OCI-LY3 (cell line): ENCODE measurements at regions not wholly inside any gene's neighbourhood (a gene's known extent, or its start where the extent isn't known, plus 50 kb on each side); places are given as distances from the start of the nearest gene placed in this dataset.

Source experiments
- H2AFZ ChIP-seq: fragments of 200-600, 300-600 bp; shearing (Covaris generic); 2 replicates; pipeline ENCODE4 v1.6.0; 2014; ENCODE audit warnings: antibody characterized with exemption, low read depth, low read length
- H3K27ac ChIP-seq: fragments of 200-600, 300-600 bp; sonication (generic); 2 replicates; pipeline ENCODE4 v1.5.1; 2014; ENCODE audit warnings: mild to moderate bottlenecking, low read length, moderate library complexity, mixed read lengths
- H3K27me3 ChIP-seq: fragments of 200-600, 300-600 bp; sonication (generic); 2 replicates; pipeline ENCODE4 v1.6.1; 2014; ENCODE audit warnings: low read depth, low read length, mixed read lengths
- H3K36me3 ChIP-seq: fragments of 200-600, 300-600 bp; sonication (generic); replicated peaks from 2 replicates; pipeline ENCODE3; 2014; ENCODE audit warnings: low read depth, low read length, mixed read lengths
- H3K4me1 ChIP-seq: fragments of 300-600, 200-600 bp; sonication (generic); 2 replicates; pipeline ENCODE4 v1.6.1; 2014; ENCODE audit warnings: low read length, mixed read lengths
- H3K4me2 ChIP-seq: fragments of 200-600, 300-600 bp; sonication (generic); 2 replicates; pipeline ENCODE4 v1.6.1; 2014; ENCODE audit warnings: low read length, mixed read lengths
- H3K4me3 ChIP-seq: fragments of 300-600, 200-600 bp; sonication (generic); 2 replicates; pipeline ENCODE4 v1.5.1; 2014; ENCODE audit warnings: antibody characterized with exemption, mild to moderate bottlenecking, low read length, moderate library complexity
- H3K79me2 ChIP-seq: fragments of 300-600, 200-600 bp; shearing (Covaris generic); 2 replicates; pipeline ENCODE4 v1.6.1; 2014; ENCODE audit warnings: mild to moderate bottlenecking, low read length, mixed read lengths
- H3K9ac ChIP-seq: fragments of 300-600, 200-600 bp; shearing (Covaris generic); 2 replicates; pipeline ENCODE4 v1.6.0; 2014; ENCODE audit warnings: mild to moderate bottlenecking, low read length, moderate library complexity
- H3K9me3 ChIP-seq: fragments of 200-600, 300-600 bp; shearing (Covaris generic); 2 replicates; pipeline ENCODE4 v1.6.1; 2014; ENCODE audit warnings: low read length, mixed read lengths; ENCODE audit not compliant: insufficient read depth
- H4K20me1 ChIP-seq: fragments of 200-600, 300-600 bp; sonication (generic); 2 replicates; pipeline ENCODE4 v1.6.1; 2016; ENCODE audit warnings: low read length, mixed read lengths; ENCODE audit not compliant: insufficient read depth
- EZH2phosphoT487 ChIP-seq: fragments of 200-600 bp; shearing (Covaris generic); IDR thresholded peaks from 2 replicates; pipeline ENCODE4 v1.6.1; 2018; ENCODE audit warnings: antibody characterized with exemption, mixed run types, low read depth
- TF ChIP-seq, protein P1 (sequence below): fragments of 200-600, 300-600 bp; sonication (generic); IDR thresholded peaks from 2 replicates; pipeline ENCODE4 v1.5.1; 2014; ENCODE audit warnings: antibody characterized with exemption, low read length, low read depth

DNA sequence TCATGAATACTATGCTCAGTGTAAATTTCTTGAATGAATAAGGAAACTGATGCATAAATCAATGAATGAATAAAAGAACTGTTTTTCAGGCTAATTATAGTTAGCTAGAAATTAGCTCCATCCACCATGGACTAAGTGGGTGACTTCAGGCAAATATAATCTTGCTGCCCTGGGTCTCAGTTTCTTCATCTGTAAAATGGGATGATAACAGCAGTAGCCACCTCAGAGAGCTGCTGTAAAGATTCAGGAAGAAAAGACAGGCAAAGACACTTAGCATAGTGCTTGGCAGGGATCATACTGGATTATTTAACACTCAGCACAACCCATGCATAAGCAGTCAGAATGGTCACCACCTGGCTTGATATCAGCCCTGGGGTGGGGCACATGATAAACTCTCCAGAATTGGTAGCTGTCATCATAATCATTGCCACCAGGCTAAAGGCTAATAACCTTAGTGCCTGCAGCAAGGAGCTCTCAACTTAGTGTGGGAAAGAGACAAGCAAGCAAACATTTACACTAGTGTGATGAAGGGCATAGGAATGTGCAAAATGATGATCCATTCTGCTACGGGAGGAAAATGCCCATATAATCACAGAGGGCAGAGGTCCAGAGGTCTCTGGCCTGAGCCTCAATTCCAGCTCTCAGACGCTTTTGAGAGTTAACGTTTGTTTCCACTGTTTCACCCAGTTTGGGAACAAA lies 234.7 kb upstream of the TBX3 start:
- Histone ChIP-seq H3K9ac (no peak overlapping the region), H3K4me2 (no peak overlapping the region), H2AFZ (no peak overlapping the region), H3K27me3 (no peaks in the 10 kb centered on the region), H3K36me3 (no peaks in the 10 kb centered on the region), H3K4me3 (no peak overlapping the region), H4K20me1 (no peaks in the 10 kb centered on the region), H3K79me2 (no peaks in the 10 kb centered on the region), H3K27ac (no peak overlapping the region), H3K4me1 (peaks cover 7% of the 10 kb centered on the region; the same call in 1 of the 2 replicates), H3K9me3 (no peaks in the 10 kb centered on the region)
- TF ChIP-seq, protein P1, sequence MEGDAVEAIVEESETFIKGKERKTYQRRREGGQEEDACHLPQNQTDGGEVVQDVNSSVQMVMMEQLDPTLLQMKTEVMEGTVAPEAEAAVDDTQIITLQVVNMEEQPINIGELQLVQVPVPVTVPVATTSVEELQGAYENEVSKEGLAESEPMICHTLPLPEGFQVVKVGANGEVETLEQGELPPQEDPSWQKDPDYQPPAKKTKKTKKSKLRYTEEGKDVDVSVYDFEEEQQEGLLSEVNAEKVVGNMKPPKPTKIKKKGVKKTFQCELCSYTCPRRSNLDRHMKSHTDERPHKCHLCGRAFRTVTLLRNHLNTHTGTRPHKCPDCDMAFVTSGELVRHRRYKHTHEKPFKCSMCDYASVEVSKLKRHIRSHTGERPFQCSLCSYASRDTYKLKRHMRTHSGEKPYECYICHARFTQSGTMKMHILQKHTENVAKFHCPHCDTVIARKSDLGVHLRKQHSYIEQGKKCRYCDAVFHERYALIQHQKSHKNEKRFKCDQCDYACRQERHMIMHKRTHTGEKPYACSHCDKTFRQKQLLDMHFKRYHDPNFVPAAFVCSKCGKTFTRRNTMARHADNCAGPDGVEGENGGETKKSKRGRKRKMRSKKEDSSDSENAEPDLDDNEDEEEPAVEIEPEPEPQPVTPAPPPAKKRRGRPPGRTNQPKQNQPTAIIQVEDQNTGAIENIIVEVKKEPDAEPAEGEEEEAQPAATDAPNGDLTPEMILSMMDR: no peak
- no peak for TF ChIP-seq EZH2phosphoT487

DNA sequence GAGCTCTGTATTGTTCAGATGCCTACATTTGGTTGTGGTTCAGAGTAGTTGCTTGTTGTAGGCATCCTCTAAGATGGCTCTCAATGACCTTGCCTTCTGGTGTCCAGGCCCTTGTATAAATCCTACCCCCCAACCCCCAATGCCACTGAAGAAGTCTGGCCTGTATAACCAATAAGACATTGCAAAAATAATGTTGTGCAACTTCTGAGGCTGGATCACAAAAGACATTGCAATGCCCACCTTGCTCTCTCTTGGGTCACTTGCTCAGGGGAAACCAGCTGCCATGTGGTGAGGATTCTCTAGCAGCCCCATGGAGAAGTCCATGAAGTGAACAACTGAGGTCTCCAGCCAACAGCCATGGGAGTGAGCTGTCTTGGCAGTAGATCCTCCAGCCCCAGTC lies 234.0 kb upstream of the TBX3 start:
- no peaks in the 10 kb centered on the region for H4K20me1 ChIP-seq
- H3K4me1 ChIP-seq: peaks cover 7% of the 10 kb centered on the region; the same call in 1 of the 2 replicates
- no peaks in the 10 kb centered on the region for H3K79me2 ChIP-seq
- H3K27ac ChIP-seq: no peak overlapping the region
- no peaks in the 10 kb centered on the region for H3K27me3 ChIP-seq
- TF ChIP-seq EZH2phosphoT487: no peak
- TF ChIP-seq, protein P1: no peak
- no peaks in the 10 kb centered on the region for H3K36me3 ChIP-seq
- no peak overlapping the region for H3K4me3 ChIP-seq
- H3K4me2 ChIP-seq: no peak overlapping the region
- H3K9me3 ChIP-seq: no peaks in the 10 kb centered on the region
- H3K9ac ChIP-seq: no peak overlapping the region
- H2AFZ ChIP-seq: no peak overlapping the region

DNA sequence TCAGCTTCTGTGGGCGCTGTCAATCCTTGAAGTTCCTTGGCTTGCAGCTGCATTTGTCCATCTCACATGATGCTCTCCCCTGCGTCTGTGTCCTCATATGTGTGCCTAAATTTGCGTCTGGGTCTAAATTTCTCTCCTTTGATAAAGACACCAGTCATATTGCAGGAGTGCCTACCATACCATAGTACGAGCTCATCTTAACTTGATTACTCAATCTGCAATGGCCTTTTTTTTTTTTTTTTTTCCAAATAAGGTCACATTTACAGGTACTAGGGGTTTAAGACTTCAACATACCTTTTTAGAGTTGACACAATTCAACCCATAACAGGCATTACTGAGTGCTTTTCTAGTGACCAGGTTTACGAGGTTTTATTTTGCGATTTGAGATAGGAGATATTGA lies 233.3 kb upstream of the TBX3 start:
- H4K20me1 ChIP-seq: no peaks in the 10 kb centered on the region
- no peak overlapping the region for H3K27ac ChIP-seq
- no peaks in the 10 kb centered on the region for H3K27me3 ChIP-seq
- no peak overlapping the region for H3K4me3 ChIP-seq
- H3K4me1 ChIP-seq: peaks cover 7% of the 10 kb centered on the region; the same call in 1 of the 2 replicates
- no peak overlapping the region for H2AFZ ChIP-seq
- no peaks in the 10 kb centered on the region for H3K79me2 ChIP-seq
- no peaks in the 10 kb centered on the region for H3K36me3 ChIP-seq
- no peaks in the 10 kb centered on the region for H3K9me3 ChIP-seq
- no peak for TF ChIP-seq EZH2phosphoT487
- TF ChIP-seq, protein P1: no peak
- no peak overlapping the region for H3K4me2 ChIP-seq
- no peak overlapping the region for H3K9ac ChIP-seq

DNA sequence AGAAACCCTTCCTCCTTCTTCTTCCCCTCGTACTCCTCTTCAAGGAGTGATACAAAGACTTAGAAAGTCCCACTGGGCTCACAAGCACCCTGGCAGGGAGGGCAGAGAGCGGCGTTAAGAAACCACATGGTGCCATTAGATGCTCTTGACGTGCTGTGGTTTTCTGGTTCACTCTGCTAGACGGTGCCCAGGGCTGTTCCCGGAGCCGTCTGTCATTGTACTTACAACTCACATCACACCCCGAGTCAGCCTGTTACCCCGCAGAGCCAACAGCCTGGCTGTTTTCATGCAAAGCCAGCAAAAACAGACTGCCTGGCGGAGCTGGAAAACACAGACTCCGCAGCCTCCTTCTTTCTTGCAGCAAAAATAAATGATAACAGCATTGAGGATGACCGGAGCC lies 232.6 kb upstream of the TBX3 start:
- no peak overlapping the region for H3K27ac ChIP-seq
- no peaks in the 10 kb centered on the region for H3K36me3 ChIP-seq
- H3K9ac ChIP-seq: no peak overlapping the region
- no peaks in the 10 kb centered on the region for H3K79me2 ChIP-seq
- TF ChIP-seq, protein P1: no peak
- TF ChIP-seq EZH2phosphoT487: no peak
- no peak overlapping the region for H3K4me3 ChIP-seq
- no peaks in the 10 kb centered on the region for H3K9me3 ChIP-seq
- H4K20me1 ChIP-seq: no peaks in the 10 kb centered on the region
- H3K4me1 ChIP-seq: no peaks in the 10 kb centered on the region
- no peak overlapping the region for H2AFZ ChIP-seq
- H3K27me3 ChIP-seq: no peaks in the 10 kb centered on the region
- no peak overlapping the region for H3K4me2 ChIP-seq
